CD14-positive monocyte (primary cell): ENCODE measurements at regions not wholly inside any gene's neighbourhood (a gene's known extent, or its start where the extent isn't known, plus 50 kb on each side); places are given as distances from the start of the nearest gene placed in this dataset.

Experiments used
- DNase-seq, 3 donors: peaks; one replicate each; pipeline ENCODE4 v3.0.0-alpha.2; 2011 to 2022
- H2AFZ ChIP-seq: 2 replicates; pipeline ENCODE4 v1.6.0; 2012; ENCODE audit warnings: mild to moderate bottlenecking, low read depth, low read length, inconsistent platforms; ENCODE audit not compliant: insufficient read depth, poor library complexity, severe bottlenecking
- H3K27ac ChIP-seq, 2 donors: 1 replicate in 1 of 2; 2 replicates in 1 of 2; pipeline ENCODE4 v1.5.1; 2012 to 2013; ENCODE audit warnings: low read length in 2 of 2, control low read depth in 1 of 2, inconsistent platforms in 1 of 2, low read depth in 1 of 2, mild to moderate bottlenecking in 1 of 2
- H3K27me3 ChIP-seq, 2 donors: one replicate each; pipeline versions ENCODE4 v1.6.0 to v1.6.1; 2011 to 2013; ENCODE audit warnings: low read length in 2 of 2; ENCODE audit not compliant: control insufficient read depth in 2 of 2, insufficient read depth in 2 of 2
- H3K36me3 ChIP-seq, 2 donors: replicated peaks in 1 of 2; 1 replicate in 1 of 2; 2 replicates in 1 of 2; pipeline versions ENCODE4 v1.5.1 to v1.6.1; 2012 to 2013; ENCODE audit warnings: low read length in 2 of 2, control low read depth in 1 of 2, inconsistent platforms in 1 of 2, mild to moderate bottlenecking in 1 of 2; ENCODE audit not compliant: insufficient read depth in 2 of 2, control insufficient read depth in 1 of 2
- H3K4me1 ChIP-seq, 2 donors: 1 replicate in 1 of 2; 2 replicates in 1 of 2; pipeline versions ENCODE4 v1.5.1 to v1.6.1; 2012 to 2013; ENCODE audit warnings: low read length in 2 of 2, control low read depth in 1 of 2, inconsistent platforms in 1 of 2, mild to moderate bottlenecking in 1 of 2, moderate library complexity in 1 of 2; ENCODE audit not compliant: insufficient read depth in 2 of 2, control insufficient read depth in 1 of 2
- H3K4me2 ChIP-seq: replicated peaks from 2 replicates; pipeline ENCODE3; 2012; ENCODE audit warnings: low read length, moderate library complexity, mild to moderate bottlenecking; ENCODE audit not compliant: poor library complexity, severe bottlenecking; ENCODE audit errors: extremely low read depth
- H3K4me3 ChIP-seq, 3 experiments: fragments of 200-600 bp in 1 of 3; sonication (generic) in 1 of 3; replicated peaks in 1 of 3; 1 replicate in 2 of 3; 2 replicates in 1 of 3; pipeline ENCODE4 v1.5.1; 2011 to 2013; ENCODE audit warnings: low read length in 3 of 3, mild to moderate bottlenecking in 3 of 3, control low read depth in 2 of 3, low read depth in 2 of 3, inconsistent platforms in 1 of 3, moderate library complexity in 1 of 3
- H3K79me2 ChIP-seq: 2 replicates; pipeline ENCODE4 v1.6.0; 2012; ENCODE audit warnings: mild to moderate bottlenecking, control low read depth, inconsistent platforms, low read length, moderate library complexity; ENCODE audit not compliant: insufficient read depth
- H3K9ac ChIP-seq: 2 replicates; pipeline ENCODE4 v1.6.0; 2017; ENCODE audit warnings: low read length, mild to moderate bottlenecking; ENCODE audit not compliant: insufficient read depth, poor library complexity, severe bottlenecking
- H3K9me3 ChIP-seq, 2 donors: replicated peaks in 1 of 2; 1 replicate in 1 of 2; 2 replicates in 1 of 2; pipeline versions ENCODE4 v1.5.1 to v1.6.1; 2012 to 2013; ENCODE audit warnings: low read length in 2 of 2, control low read depth in 1 of 2; ENCODE audit not compliant: control insufficient read depth in 1 of 2, insufficient read depth in 1 of 2
- H4K20me1 ChIP-seq: 2 replicates; pipeline ENCODE4 v1.6.0; 2012; ENCODE audit warnings: mild to moderate bottlenecking, low read length, control low read depth, moderate library complexity; ENCODE audit not compliant: insufficient read depth
- H3K27ac Mint-ChIP-seq, 7 donors: one replicate each; pipeline ENCODE4 v1.8.0; 2020; ENCODE audit warnings: mild to moderate bottlenecking in 7 of 7, mixed read lengths in 7 of 7, moderate library complexity in 6 of 7, inconsistent platforms in 2 of 7
- H3K27me3 Mint-ChIP-seq, 3 donors: one replicate each; pipeline ENCODE4 v1.8.0; 2021 to 2022; ENCODE audit warnings: low read depth in 3 of 3, mild to moderate bottlenecking in 3 of 3, mixed read lengths in 3 of 3, moderate library complexity in 3 of 3, inconsistent platforms in 1 of 3
- H3K36me3 Mint-ChIP-seq, 2 donors: one replicate each; pipeline ENCODE4 v1.8.0; 2020; ENCODE audit warnings: mixed read lengths in 2 of 2, inconsistent platforms in 1 of 2, mild to moderate bottlenecking in 1 of 2
- H3K4me1 Mint-ChIP-seq: one replicate; pipeline ENCODE4 v1.8.0; 2020; ENCODE audit warnings: mild to moderate bottlenecking, mixed read lengths
- H3K4me3 Mint-ChIP-seq, 2 donors: one replicate each; pipeline ENCODE4 v1.8.0; 2020; ENCODE audit warnings: mild to moderate bottlenecking in 2 of 2, mixed read lengths in 2 of 2, moderate library complexity in 1 of 2
- H3K9me3 Mint-ChIP-seq, 7 donors: one replicate each; pipeline ENCODE4 v1.8.0; 2020 to 2022; ENCODE audit warnings: mixed read lengths in 7 of 7, mild to moderate bottlenecking in 6 of 7, moderate library complexity in 6 of 7, inconsistent platforms in 2 of 7
- WGBS: methylation state at CpG from one replicate; pipeline ENCODE4 v1.1.5; 2013; ENCODE audit warnings: missing lambda C conversion rate; ENCODE audit not compliant: insufficient coverage; 5-methylcytosine and 5-hydroxymethylcytosine counted together
- intact Hi-C, 2 donors: fragments of 100-400 bp; cut with micrococcal nuclease; formaldehyde crosslinking; loops; one replicate each; pipeline versions ENCODE4 v1.15.0 to v1.15.1; 2023
- TF ChIP-seq, protein P1 (sequence below): fragments of 200-600 bp; IDR thresholded peaks from one replicate; pipeline ENCODE4 v1.8.0; 2022; ENCODE audit warnings: antibody characterized with exemption, mild to moderate bottlenecking

DNA sequence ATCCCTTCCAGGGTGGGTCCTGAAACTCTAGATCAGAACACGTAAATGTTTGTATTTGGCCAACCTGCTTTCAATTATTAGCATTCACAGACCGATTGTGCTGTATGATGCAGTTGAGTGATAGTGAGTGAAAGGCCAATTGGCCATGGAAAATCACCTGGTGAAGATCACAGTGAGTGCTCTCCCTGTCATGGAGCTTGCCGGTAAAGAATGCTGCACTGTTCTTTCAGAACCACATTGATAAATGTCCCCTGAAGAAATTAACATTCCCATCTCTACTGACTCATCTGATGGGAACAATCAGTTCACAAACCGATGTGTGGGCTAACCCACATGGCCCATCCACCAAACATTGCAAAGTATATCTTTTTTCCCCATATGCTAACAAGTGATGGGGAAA lies 324.8 kb upstream of the TBL1XR1 start:
- 100% methylated on average over 2 of the region's 4 CpGs for WGBS
- Mint-ChIP-seq H3K27ac (no peak overlapping the region), H3K4me1 (peaks cover 7% of the 10 kb centered on the region), H3K27me3 (peaks cover 3 to 7% (median 4%) of the 10 kb centered on the region in 3 donors), H3K9me3 (peaks cover 3 to 9% (median 6%) of the 10 kb centered on the region in 7 donors), H3K4me3 (no peak overlapping the region), H3K36me3 (no peaks in the 10 kb centered on the region)
- no peaks in the 10 kb centered on the region for H3K27me3 ChIP-seq
- H3K9ac ChIP-seq = no peak overlapping the region
- H4K20me1 ChIP-seq = no peaks in the 10 kb centered on the region
- no peak overlapping the region for H3K4me3 ChIP-seq
- H3K36me3 ChIP-seq = no peaks in the 10 kb centered on the region
- H3K9me3 ChIP-seq = no peaks in the 10 kb centered on the region
- H2AFZ ChIP-seq = no peak overlapping the region
- intact Hi-C loops = no loop called here
- H3K4me1 ChIP-seq = peaks cover 3 to 7% of the 10 kb centered on the region in 2 donors
- no peak overlapping the region for H3K27ac ChIP-seq
- no peak overlapping the region for H3K4me2 ChIP-seq
- DNase-seq = no peak
- H3K79me2 ChIP-seq = no peaks in the 10 kb centered on the region
- TF ChIP-seq, protein P1, sequence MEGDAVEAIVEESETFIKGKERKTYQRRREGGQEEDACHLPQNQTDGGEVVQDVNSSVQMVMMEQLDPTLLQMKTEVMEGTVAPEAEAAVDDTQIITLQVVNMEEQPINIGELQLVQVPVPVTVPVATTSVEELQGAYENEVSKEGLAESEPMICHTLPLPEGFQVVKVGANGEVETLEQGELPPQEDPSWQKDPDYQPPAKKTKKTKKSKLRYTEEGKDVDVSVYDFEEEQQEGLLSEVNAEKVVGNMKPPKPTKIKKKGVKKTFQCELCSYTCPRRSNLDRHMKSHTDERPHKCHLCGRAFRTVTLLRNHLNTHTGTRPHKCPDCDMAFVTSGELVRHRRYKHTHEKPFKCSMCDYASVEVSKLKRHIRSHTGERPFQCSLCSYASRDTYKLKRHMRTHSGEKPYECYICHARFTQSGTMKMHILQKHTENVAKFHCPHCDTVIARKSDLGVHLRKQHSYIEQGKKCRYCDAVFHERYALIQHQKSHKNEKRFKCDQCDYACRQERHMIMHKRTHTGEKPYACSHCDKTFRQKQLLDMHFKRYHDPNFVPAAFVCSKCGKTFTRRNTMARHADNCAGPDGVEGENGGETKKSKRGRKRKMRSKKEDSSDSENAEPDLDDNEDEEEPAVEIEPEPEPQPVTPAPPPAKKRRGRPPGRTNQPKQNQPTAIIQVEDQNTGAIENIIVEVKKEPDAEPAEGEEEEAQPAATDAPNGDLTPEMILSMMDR = no peak

- no peak for DNase-seq
- WGBS = no CpG with 5 or more reads among the region's 3 CpGs
- Histone ChIP-seq H3K27me3 (no peaks in the 10 kb centered on the region), H2AFZ (no peak overlapping the region), H3K9ac (no peak overlapping the region), H3K79me2 (no peaks in the 10 kb centered on the region), H4K20me1 (no peaks in the 10 kb centered on the region), H3K36me3 (no peaks in the 10 kb centered on the region), H3K4me1 (peaks cover 3 to 7% of the 10 kb centered on the region in 2 donors), H3K27ac (no peak overlapping the region), H3K4me2 (no peak overlapping the region), H3K9me3 (no peaks in the 10 kb centered on the region), H3K4me3 (no peak overlapping the region)
- H3K4me1 Mint-ChIP-seq = peaks cover 7% of the 10 kb centered on the region
- TF ChIP-seq, protein P1 = no peak
- H3K4me3 Mint-ChIP-seq = no peak overlapping the region
- no peaks in the 10 kb centered on the region for H3K36me3 Mint-ChIP-seq
- no peak overlapping the region for H3K27ac Mint-ChIP-seq
- intact Hi-C loops = no loop called here
- H3K27me3 Mint-ChIP-seq = peaks cover under 1 to 7% (median 3%) of the 10 kb centered on the region in 3 donors
- peaks cover 3 to 9% (median 4%) of the 10 kb centered on the region in 7 donors for H3K9me3 Mint-ChIP-seq
Observed at GRCh38 chr3:177523067-177523675, 325.9 kb upstream of the TBL1XR1 start.
